ENCODE measurements at regions not wholly inside any gene's neighbourhood (a gene's known extent, or its start where the extent isn't known, plus 50 kb on each side); places are given as distances from the start of the nearest gene placed in this dataset.

GRCh38 chr10:24054421-24054820 lies 154.5 kb upstream of the KIAA1217 start:
- Histone ChIP-seq H4K20me1 (replicated peaks; ENCODE audit: control insufficient read depth, extremely low read depth, insufficient read depth, low read length) (no peaks in the 10 kb centered on the region), H3K4me1 (ENCODE audit: control insufficient read depth, extremely low read depth, insufficient read depth, low read length) (no peaks in the 10 kb centered on the region), H3K27me3 (ENCODE audit: control insufficient read depth in 2 of 2, insufficient read depth in 2 of 2, low read length in 2 of 2) (no peaks in the 10 kb centered on the region), H3K27ac (ENCODE audit: insufficient read depth, low read depth, low read length) (no peak overlapping the region), H3K4me3 (replicated peaks in 1 of 3; ENCODE audit: insufficient read depth in 1 of 3, low read depth in 1 of 3, low read length in 3 of 3) (no peak overlapping the region), H3K4me2 (ENCODE audit: insufficient read depth, low read length) (no peak overlapping the region), H3K9ac (replicated peaks; ENCODE audit: extremely low read depth, insufficient read depth, low read length) (no peak overlapping the region), H2AFZ (ENCODE audit: low read depth, low read length) (no peak overlapping the region), H3K9me1 (replicated peaks; ENCODE audit: control insufficient read depth, extremely low read depth, insufficient read depth, low read length) (no peaks in the 10 kb centered on the region), H3K9me3 (replicated peaks; ENCODE audit: control insufficient read depth, insufficient read depth, low read length) (peaks cover 2% of the 10 kb centered on the region), H3K79me2 (ENCODE audit: control insufficient read depth, insufficient read depth, low read length) (no peaks in the 10 kb centered on the region), H3K36me3 (ENCODE audit: control insufficient read depth in 2 of 2, extremely low read depth in 1 of 2, insufficient read depth in 2 of 2, low read length in 2 of 2) (no peaks in the 10 kb centered on the region)
- dilution Hi-C loops (cut with MboI; ENCODE audit: extremely low pct_ligation_motif_present, low sequenced_read_pairs) (no loop called here), intact Hi-C loops (cut with micrococcal nuclease) (no loop called here)
- FAIRE-seq (no peak), DNase-seq (ENCODE audit: low read depth, low spot score) (no peak)
- BruUV-seq (replicated peaks): no TSS peak
- TF ChIP-seq MYC (IDR thresholded peaks at IDR 0.05; ENCODE audit: low read depth, low read length) (no peak), FOS (IDR thresholded peaks at IDR 0.05; ENCODE audit: borderline replicate concordance, insufficient read depth, low read length) (no peak), GATA2 (IDR thresholded peaks at IDR 0.05; ENCODE audit: insufficient read depth, insufficient read length, low read depth, low read length) (no peak), POLR2A (IDR thresholded peaks at IDR 0.05; ENCODE audit: low read depth, low read length) (no peak), CTCF (IDR thresholded peaks at IDR 0.05; ENCODE audit: extremely low read depth in 1 of 2, insufficient read depth in 1 of 2, low read depth in 1 of 2, low read length in 2 of 2) (no peak), JUN (IDR thresholded peaks at IDR 0.05; ENCODE audit: borderline replicate concordance, insufficient read depth, insufficient read length, low read depth) (no peak), POLR2AphosphoS5 (IDR thresholded peaks at IDR 0.05; ENCODE audit: insufficient read depth, low read depth, low read length) (no peak), EZH2 (IDR thresholded peaks at IDR 0.05; ENCODE audit: borderline replicate concordance, low read depth, low read length, severe bottlenecking) (no peak)
- TF ChIP-seq, protein P1, sequence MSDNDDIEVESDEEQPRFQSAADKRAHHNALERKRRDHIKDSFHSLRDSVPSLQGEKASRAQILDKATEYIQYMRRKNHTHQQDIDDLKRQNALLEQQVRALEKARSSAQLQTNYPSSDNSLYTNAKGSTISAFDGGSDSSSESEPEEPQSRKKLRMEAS (IDR thresholded peaks at IDR 0.05; ENCODE audit: insufficient read depth, insufficient read length): no peak
- ChIA-PET POLR2A (no interaction called here), CTCF (no interaction called here)
